ENCODE measurements at regions not wholly inside any gene's neighbourhood (a gene's known extent, or its start where the extent isn't known, plus 50 kb on each side); places are given as distances from the start of the nearest gene placed in this dataset.

GRCh38 chr2:204110751-204111516, 174.4 kb downstream of the ICOS start:
- peak; percentile 54 to 60 for DNase-seq

GRCh38 chr2:204112084-204112770, 175.7 kb downstream of the ICOS start:
- no peak for DNase-seq

GRCh38 chr2:204114295-204115136, 178.0 kb downstream of the ICOS start:
- no peak for DNase-seq

- DNase-seq: no peak
These were observed 178.8 kb downstream of the ICOS start for GRCh38 chr2:204115137-204116056.

- DNase-seq: no peak
These were observed 179.7 kb downstream of the ICOS start for GRCh38 chr2:204116159-204116792.

- DNase-seq: no peak
These were observed 185.9 kb downstream of the ICOS start for GRCh38 chr2:204122425-204122824.

- no peak for DNase-seq
These were observed 187.7 kb downstream of the ICOS start for GRCh38 chr2:204124140-204124750.

GRCh38 chr2:204126705-204127104, 190.1 kb downstream of the ICOS start:
- DNase-seq: peak in 1 of 2 donors; percentile 28

GRCh38 chr2:204127238-204127637, 190.7 kb downstream of the ICOS start:
- no peak for DNase-seq

- DNase-seq: no peak
These were observed 193.2 kb downstream of the ICOS start for GRCh38 chr2:204129591-204130294.

- DNase-seq: no peak
These were observed 195.1 kb downstream of the ICOS start for GRCh38 chr2:204131621-204132020.

- DNase-seq: no peak
These were observed 196.9 kb downstream of the ICOS start for GRCh38 chr2:204133476-204133875.

GRCh38 chr2:204134421-204134820, 197.9 kb downstream of the ICOS start:
- DNase-seq: no peak

GRCh38 chr2:204135752-204136151, 199.2 kb downstream of the ICOS start:
- no peak for DNase-seq

- DNase-seq: no peak
These were observed 201.6 kb downstream of the ICOS start for GRCh38 chr2:204138206-204138605.

- DNase-seq: no peak
These were observed 203.7 kb downstream of the ICOS start for GRCh38 chr2:204140246-204140645.

- DNase-seq: no peak
These were observed 206.9 kb downstream of the ICOS start for GRCh38 chr2:204143216-204144014.

GRCh38 chr2:204144492-204144891, 207.9 kb downstream of the ICOS start:
- DNase-seq: no peak

GRCh38 chr2:204145263-204145751, 208.7 kb downstream of the ICOS start:
- peak; percentile 63 to 89 for DNase-seq

GRCh38 chr2:204145791-204146190, 209.2 kb downstream of the ICOS start:
- DNase-seq: no peak
